Left kidney (tissue), 1 donor: ENCODE measurements at regions not wholly inside any gene's neighbourhood (a gene's known extent, or its start where the extent isn't known, plus 50 kb on each side); places are given as distances from the start of the nearest gene placed in this dataset.
A peak's percentile ranks its signal among the peaks of the same experiment; 100 is the strongest.

Experiments
- DNase-seq: peaks from one replicate; pipeline ENCODE4 v3.0.0-alpha.2; 2013

DNA sequence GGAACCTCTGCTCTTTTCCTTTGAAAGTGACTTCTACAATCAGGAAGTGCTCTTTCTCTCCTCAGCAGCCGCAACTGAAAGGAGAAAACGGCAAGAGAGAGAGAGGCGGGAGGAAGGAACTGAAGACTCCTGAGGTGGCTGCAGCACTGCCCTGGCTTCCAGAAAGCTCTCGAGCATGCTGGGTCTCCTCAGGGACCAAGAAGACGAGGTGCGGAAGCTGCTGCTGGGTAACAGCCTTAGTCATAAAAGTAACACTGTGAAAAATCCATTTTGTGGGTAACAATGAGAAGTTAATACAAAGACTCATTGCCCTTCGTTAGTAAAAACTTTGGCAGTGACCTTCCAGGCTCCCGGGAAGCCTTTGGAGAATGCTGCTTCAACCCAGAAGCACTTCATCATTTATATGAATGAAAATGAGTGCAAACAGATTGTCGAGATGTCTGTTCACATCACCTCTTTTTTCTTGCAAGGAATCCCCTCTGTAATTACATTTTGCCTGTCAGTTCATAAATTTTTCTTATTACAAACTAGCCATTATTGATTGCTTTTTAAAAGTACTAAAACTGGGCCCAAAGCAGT lies 473.4 kb downstream of the SOX6 start:
- DNase-seq = no peak

DNA sequence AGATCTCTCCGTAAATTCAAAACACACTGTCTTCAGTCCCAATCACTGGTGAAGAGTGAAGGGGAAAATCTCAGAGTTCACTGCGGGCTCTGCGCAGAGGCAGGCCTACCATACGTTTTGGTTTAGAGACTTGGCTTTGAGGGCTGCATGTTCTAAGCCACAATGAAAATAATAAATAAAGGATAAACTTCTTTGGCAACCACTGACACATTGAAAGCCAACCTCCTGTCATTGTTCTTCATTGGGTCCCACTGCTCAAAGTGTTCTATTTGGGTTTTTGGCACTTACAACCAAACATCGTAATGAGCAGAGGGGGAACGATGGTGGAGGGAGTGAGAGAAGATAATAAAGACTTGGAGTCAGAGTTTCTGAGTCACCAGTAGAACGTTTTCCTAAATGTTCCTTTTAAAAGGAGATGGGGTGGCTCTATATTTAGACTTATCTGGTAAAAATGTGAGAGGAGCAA lies 472.9 kb downstream of the SOX6 start:
- DNase-seq = no peak

DNA sequence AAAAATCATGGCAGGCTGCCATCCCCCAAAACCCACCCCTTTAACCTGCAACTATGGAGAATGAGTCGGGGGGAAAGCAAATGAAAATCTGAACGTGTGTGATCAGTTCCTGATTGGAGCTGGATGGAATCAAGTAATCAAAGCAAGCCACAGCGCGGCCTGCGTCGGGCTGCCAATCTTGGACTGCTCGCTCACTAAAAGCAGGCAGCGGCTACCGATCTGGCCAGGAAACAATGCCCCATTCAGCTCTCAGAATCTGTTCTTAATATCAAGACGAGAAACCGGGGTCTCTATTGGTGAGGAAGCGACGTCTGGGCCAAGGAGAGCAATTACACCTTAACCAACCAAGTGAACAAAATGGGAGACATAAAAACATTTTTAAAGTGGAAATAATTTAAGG lies 472.2 kb downstream of the SOX6 start:
- DNase-seq = no peak

DNA sequence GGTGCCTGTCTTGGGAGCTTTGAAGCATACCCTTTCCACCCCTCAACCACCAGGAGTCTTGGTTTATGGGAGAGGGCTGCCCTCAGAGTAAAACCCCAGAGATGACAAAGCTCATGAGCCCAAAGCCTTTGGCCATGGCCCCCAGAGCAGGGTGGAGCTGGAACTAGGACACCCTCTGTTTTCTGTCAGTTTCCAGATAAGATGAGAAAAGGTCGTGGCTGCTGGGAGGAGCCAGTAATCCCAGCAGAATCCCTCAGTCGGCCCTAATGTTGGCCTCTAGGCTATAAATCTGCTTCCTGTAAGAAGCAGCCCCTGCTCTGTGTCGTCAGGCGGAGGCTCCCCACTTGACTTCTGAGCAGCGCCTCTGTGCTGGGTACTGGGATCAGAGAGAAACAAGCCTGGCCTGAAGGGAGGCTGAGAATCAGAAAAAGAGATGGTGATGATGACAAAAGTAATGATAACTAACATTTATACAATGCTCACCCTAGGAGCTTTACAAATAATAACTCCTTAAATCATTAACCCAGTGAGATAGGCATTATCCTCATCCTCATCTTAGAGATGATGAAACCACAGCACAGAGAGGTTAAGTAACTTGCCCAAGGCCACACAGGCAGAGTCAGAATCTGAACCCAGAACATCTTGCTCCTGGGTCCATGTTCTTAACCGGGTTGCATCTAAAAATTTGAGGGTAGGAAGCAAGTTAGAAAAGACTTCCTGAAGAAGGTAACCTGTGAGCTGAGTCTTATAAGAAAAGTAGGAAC lies 471.4 kb downstream of the SOX6 start:
- no peak for DNase-seq

DNA sequence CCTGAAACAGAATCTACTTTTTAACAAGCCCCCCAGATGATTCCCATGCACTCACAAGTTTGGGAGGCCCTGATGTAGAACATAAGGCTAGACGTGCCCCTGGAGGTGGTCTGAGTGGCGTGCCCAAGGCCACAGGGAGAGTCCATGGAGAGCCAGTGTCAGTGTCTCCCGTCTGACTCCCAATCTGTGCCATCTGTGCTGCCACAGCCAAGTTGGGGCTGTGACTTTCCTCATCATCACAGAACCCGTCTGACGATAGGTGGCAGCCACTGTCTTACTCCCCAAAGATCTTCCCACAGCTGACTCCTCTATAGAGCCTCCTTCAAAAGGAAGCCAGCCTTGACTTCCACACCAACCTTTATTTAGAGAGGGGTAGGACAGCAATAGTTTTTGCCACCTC lies 470.5 kb downstream of the SOX6 start:
- no peak for DNase-seq

DNA sequence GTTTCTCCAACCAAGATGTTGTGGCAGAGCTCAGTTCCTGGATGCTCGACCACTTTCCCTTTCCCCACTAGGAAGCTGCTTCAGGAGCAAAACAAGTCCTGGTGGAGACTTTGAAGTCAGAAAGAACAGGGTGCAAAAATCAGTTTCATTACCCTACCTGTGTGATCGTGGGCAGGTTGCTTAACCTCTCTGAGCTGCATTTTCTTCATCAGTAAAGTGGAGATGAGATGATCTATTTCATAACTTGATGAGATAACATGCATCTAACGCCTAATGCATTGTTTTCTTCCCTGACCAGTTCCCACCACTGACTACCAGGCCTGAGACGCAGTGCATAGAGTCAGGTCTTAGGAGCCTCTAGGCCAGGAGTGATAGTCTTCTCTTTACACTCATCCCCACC lies 470.0 kb downstream of the SOX6 start:
- no peak for DNase-seq

DNA sequence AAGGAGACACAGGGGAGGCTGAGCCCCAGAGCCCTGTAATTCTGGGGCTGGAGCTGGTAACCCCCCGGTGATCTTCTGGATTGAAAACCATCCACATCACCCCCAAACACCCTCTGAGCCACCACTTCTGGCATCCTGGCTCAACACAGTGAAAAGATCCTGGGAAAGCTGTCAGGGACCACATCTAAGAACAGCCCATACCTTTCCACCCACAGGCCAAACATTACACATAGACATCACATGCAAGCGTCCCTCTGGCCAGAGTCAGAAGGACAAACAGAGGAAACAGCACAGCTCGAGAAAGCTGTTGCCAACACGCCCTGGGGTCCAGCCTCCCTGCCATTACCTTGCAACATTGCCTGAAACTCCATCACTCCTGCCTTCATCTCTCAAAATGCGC lies 469.5 kb downstream of the SOX6 start:
- DNase-seq = no peak

DNA sequence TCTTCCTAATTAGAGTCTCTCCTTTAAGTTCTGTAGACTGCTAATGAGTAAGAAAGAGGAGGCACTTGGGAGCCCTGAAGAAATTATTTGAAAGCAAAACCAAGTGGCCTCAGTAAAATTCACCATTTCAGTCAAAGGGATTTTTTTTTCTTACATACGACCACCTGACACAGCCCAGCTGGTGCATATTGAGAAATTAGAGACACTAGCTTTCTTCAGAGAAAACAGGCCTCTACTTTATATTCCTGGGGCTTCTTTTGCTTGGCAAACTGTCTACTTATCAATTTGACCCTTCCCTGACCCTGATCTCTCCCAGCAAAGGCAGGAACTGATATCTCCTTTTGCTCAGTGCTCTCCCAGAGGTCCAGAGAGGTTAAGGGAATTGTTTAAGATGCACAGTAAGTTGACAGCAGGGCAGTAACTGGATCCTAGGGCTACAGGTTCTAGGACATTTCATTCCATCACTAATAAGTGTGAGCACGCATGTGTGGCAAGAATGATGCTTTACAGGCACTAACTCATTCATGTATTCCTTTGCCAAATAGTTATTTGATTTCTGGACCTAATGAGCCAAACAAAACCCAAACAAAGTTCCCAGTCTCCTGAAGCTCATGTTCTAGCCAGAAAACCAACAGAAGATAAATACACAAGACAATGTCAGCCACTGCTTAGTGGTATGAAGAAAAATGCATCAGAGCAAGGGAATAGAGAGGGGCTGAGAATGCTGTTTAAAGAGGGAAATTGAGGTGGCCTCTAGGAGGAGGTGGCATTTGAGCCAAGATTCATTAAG lies 467.6 kb downstream of the SOX6 start:
- DNase-seq = no peak

DNA sequence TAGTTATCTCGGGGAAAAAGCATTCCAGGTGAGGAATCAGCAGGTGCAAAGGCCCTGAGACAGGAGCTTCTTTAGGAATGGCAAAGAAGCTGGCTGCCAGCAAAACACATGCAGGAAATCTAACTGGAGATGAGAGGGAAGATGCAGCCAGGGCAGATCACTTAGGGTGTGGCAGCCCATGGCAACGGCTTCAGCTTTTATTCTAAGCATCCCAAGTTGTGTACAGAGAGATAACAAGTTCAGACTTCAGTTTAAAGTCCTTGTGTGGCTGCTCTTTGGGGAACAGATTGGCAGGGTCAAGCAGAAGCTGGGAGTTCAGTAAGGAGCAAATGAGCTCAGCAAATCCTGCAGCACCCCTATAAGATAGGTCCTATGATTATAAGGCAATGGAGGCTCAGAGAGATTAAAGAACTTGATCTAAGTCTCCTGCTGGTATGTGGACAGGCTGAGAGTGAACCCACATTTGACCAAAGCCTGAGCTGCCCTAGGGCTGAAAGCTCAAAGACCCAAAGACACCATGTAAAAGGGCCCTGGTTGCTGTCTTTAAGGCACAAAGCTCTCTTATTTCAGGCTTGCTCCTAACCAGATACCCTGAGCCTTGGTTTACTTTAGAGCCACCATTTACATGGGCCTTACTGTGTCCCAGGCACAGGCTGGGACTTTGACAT lies 466.8 kb downstream of the SOX6 start:
- no peak for DNase-seq

DNA sequence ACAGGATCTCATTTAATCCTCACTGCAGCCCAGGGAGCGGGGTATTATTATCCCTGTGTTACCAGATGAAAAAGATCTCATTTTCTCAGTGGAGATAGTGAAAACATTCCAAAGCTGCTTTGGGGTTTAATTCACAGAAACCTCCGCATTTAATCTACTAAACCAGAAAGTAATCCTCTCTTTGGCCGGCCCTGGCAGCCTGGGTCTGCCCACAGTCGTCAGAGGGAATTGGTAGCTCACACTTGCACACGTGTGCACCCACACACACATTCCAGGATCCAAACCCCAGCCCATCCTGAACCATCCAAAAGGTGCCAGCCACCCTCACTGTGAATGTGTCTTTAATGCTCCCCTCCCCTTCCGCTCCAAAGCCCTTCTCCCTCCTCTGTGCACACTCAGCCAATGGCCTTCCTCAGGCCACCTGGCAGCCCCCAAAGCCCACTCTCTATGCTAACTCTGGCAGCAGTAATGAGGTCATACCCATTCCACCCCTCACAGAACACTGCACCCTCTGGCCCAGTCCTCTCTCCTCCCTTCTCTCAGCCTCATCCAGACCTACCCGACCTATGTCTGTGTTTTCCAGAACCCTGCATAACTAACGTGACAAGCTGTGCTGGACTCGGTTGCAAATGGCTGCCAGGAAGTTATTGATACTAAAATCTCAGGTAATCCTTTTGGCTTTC lies 466.2 kb downstream of the SOX6 start:
- no peak for DNase-seq

DNA sequence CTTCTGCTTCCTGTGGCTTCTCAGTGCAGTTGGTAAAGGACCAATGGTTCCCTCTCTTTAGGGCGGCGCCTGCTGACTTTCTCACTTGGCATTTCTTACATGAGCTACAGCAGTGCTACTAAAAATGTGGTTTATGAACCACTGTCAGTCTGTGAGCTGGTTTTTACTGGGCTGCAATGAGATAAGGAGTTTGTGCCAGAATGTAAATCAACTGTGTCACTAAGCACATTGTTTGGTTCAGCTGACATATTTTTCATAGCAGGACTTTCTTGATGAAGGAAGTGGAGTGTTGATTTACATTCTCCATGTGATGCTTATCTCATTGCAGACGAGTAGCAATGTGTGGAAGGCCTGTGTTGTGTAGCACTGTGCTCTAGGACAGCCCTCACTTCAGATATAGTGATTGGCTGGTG lies 463.3 kb downstream of the SOX6 start:
- DNase-seq = no peak

DNA sequence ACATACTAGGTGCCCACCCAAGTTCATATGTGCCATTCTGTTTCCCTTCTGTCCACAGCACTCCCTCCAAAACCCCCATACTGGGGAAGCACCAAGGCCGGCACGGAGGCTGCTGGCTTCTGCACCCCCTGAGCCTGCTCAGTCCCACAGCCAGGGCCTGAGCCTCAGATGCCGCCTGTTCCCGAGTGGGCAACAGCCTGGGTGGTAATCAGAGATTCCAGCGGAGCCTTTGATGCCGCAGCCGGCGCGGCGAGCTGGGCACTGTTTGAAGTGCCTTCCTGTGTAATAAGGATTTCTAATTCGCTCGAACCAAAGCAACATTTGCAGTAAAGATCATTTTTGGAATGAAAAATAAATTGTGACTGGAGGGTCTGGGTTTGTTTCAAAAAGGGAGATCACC lies 460.3 kb downstream of the SOX6 start:
- DNase-seq = no peak

DNA sequence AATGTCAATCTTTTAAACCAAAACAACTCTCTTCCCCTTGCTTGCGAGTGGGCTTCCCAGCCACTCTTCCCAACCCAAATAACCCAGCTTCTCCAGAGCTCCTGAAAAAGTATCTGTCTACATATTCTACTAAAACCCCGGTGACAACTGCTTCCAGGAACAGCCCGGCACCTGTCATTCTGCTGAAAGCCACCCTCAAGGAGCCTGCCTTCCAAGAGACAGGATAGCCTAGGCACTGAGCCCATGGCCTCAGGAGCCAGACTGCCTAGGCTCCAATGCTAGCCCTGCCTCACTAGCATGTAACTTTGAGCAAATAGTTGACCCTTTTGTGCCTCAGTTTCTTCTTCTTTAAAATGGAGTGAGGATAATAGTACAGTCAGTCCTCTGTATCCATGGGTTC lies 459.8 kb downstream of the SOX6 start:
- DNase-seq = no peak

DNA sequence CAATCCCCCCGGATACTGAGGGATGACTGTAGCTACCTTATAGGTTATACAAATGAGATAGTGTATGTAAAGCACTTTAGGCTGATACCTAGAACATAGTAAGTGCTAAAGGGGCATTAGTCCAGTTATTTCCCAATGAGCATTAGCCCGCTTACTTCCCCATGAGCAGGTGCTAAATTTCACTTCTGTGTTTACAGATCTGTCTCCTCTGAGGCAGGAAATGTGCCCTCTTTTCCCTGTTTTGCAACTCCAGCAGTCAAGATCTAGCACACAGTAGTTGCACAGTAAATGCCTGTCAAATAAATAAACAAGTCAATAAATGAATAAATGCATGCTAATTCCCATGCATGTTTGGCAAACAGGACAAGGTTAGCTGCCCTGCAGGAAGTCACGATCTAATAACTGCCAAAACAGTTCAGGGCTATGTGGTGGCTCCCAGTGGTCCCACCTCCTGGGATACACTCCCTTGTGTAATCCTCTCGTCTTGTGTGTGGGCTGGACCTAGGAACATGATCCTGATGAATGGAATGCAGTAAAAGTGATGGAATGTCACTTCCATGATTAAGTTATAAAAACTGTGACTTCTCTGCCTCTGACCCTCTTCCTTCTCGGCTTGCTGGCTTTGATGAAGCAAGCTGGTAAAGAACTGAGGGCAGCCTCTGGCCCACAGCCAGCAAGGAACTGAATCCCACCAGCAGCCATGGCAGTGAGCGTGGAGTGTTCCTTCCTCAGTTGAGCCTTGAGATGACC lies 459.0 kb downstream of the SOX6 start:
- DNase-seq = peak; percentile 66

DNA sequence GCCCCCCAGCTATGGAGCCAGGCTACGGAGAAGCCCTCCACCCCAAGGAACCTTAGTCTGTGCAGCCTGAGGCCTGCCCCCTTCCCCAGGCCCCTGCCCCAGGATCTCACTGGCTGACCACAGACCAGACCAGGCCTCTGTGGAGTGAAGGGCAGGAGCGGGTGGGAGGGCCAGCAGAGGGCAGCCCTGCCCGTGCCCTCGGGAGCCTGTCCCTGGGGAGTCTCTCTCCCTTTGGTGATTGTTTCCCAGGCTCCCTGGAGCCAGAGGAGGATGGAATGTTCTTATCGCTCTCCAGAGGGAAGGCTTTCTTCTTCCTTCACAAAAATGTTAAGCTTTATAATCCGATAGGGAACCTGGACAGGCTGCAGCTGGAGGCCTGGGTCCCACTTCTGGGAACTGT lies 455.3 kb downstream of the SOX6 start:
- no peak for DNase-seq

DNA sequence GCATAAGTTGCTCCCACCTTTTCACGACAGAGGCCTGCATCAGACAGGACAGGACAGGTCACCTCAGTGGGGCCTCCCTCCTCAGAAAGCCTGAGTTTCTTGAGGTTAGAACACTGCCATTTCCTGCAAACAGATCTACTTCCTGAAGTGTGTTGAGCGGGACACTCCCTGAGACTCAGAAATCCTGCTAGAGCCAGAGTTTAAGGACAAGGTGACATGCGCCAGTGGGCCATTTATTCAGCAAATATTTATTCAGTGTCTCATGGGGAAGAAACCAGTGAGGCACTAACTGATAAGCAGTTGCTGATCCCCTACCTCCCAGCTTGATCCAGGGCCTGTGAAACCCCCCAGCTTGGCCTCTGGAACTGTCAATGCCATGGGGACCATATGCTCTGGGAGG lies 454.6 kb downstream of the SOX6 start:
- DNase-seq = no peak

DNA sequence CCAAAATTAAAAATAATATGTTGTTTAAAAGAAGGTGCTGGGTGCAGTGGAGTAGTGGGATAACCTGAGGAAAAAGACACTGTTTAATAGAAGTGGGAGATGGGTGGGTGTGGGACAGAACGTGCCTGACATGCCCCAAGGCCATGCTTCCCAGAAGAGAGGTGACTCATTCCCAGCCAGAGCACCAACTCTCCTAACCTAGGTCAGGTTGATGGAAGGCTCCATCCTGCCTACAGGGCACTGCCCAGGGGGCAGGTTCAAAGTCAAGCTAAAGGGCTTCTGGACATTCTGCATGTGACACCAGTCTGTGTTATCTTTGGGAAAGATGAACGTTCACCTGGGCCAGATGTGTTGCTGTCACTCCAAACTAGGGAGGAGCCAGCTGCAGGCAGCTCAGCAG lies 453.1 kb downstream of the SOX6 start:
- DNase-seq = no peak

DNA sequence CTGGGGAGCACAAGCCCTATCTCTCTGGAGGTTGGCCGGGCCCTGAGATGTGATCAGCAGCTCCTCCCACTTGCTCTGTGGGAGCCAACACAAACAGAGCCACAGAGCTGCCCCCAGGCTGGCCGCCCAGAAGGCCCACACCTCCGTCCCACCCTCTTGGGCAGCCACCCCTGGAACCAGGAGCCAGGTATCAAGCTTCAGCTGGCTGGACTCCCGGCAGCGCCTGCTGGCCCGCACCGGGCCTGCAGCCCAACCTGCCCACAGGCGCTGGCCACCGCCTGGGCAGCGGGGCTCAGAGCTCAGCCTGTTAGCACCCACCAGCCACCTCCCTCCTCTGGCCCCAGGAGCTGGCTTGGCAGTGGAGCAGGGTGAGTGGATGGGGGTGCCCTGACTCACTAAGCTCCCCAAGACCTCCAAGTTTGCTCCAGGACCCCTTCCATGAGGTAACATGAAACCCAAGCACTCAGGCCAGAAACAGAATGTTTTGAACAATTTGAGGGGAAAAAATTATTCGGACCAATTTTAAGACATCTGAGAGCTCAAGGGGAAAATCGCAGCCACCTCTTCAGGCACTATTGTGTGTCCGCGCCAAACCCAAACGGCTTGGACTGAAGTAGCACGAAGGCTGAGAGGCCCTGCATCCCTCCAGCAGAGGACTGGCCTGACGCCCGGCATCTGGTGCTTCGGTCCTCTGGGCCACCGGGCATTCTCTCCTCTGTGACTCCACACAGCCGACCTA lies 450.8 kb downstream of the SOX6 start:
- DNase-seq = no peak

DNA sequence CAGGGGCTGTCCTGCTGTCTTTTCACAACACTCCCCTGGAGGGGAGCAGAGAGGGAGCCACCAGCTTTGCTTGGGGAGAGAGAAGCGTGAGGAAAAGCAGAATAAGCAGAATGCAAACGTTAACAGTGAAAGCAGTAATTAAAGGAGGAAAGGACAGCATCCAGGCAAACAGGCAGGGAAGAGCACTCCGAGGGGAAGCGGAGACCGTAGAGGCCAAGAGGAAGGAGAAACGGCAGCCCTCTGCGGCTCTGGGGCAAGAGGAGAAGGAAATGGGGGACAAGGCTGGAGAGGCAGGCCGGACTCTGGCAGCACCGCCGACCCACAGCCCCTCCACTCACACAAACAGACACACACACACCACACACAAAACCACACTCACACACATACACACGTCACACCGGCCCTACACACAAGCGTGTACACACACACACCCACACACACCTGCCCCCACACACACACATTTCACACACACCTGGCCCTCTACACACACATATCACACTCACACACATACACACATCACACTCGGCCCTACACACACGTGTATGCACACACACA lies 449.8 kb downstream of the SOX6 start:
- DNase-seq = no peak

DNA sequence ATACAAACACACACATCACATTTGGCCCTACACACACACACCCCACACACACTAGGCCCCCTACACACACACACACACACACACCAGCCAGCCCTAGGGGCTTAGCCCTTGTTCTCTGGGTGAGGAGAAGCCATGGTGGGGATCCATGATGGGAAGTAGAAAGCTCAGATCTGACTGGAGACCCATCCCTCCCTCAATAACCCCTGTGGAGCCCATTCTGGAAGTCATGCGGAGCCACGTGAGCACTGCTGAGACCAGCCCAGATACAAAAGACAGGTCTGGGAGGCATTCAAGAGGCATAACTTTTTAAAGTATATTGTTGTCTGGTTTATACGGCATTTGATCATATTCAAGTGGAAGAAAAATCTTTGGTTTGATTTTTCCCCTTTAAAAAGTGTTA lies 448.5 kb downstream of the SOX6 start:
- no peak for DNase-seq
